ENCODE measurements at regions not wholly inside any gene's neighbourhood (a gene's known extent, or its start where the extent isn't known, plus 50 kb on each side); places are given as distances from the start of the nearest gene placed in this dataset.

- DNase-seq (ENCODE audit: low spot score), result no peak
These were observed 219.0 kb downstream of the SPTSSA start for GRCh38 chr14:34243001-34243400.

GRCh38 chr14:34241185-34241711 lies 220.8 kb downstream of the SPTSSA start:
- no peak for DNase-seq (ENCODE audit: low spot score)

- no peak for DNase-seq (ENCODE audit: low spot score)
These were observed 223.4 kb downstream of the SPTSSA start for GRCh38 chr14:34238610-34239009.

- no peak for DNase-seq (ENCODE audit: low spot score)
These were observed 224.4 kb downstream of the SPTSSA start for GRCh38 chr14:34237677-34238076.

- no peak for DNase-seq (ENCODE audit: low spot score)
These were observed 225.0 kb downstream of the SPTSSA start for GRCh38 chr14:34237081-34237480.

- DNase-seq (ENCODE audit: low spot score), result no peak
These were observed 226.3 kb downstream of the SPTSSA start for GRCh38 chr14:34235643-34236300.

GRCh38 chr14:34234258-34234657 lies 227.8 kb downstream of the SPTSSA start:
- DNase-seq (ENCODE audit: low spot score), result no peak

GRCh38 chr14:34233619-34234018 lies 228.4 kb downstream of the SPTSSA start:
- no peak for DNase-seq (ENCODE audit: low spot score)

- peak; percentile 20 for DNase-seq (ENCODE audit: low spot score)
These were observed 229.2 kb downstream of the SPTSSA start for GRCh38 chr14:34232790-34233189.

- DNase-seq (ENCODE audit: low spot score), result no peak
These were observed 230.4 kb downstream of the SPTSSA start for GRCh38 chr14:34231626-34232025.

GRCh38 chr14:34229140-34229539 lies 232.9 kb downstream of the SPTSSA start:
- DNase-seq (ENCODE audit: low spot score), result no peak

- no peak for DNase-seq (ENCODE audit: low spot score)
These were observed 233.4 kb downstream of the SPTSSA start for GRCh38 chr14:34228650-34228976.

- peak; percentile 49 for DNase-seq (ENCODE audit: low spot score)
These were observed 234.0 kb downstream of the SPTSSA start for GRCh38 chr14:34227834-34228649.

GRCh38 chr14:34224221-34224620 lies 237.8 kb downstream of the SPTSSA start:
- DNase-seq (ENCODE audit: low spot score), result no peak

- no peak for DNase-seq (ENCODE audit: low spot score)
These were observed 238.5 kb downstream of the SPTSSA start for GRCh38 chr14:34223373-34224148.

- DNase-seq (ENCODE audit: low spot score), result no peak
These were observed 239.2 kb downstream of the SPTSSA start for GRCh38 chr14:34222867-34223266.

- no peak for DNase-seq (ENCODE audit: low spot score)
These were observed 239.9 kb downstream of the SPTSSA start for GRCh38 chr14:34222122-34222521.

- no peak for DNase-seq (ENCODE audit: low spot score)
These were observed 241.1 kb downstream of the SPTSSA start for GRCh38 chr14:34220921-34221320.

GRCh38 chr14:34220378-34220706 lies 241.7 kb downstream of the SPTSSA start:
- no peak for DNase-seq (ENCODE audit: low spot score)

GRCh38 chr14:34219661-34220377 lies 242.2 kb downstream of the SPTSSA start:
- DNase-seq (ENCODE audit: low spot score), result no peak

- no peak for DNase-seq (ENCODE audit: low spot score)
These were observed 243.2 kb downstream of the SPTSSA start for GRCh38 chr14:34218881-34219280.

GRCh38 chr14:34214961-34215360 lies 247.1 kb downstream of the SPTSSA start:
- DNase-seq (ENCODE audit: low spot score), result no peak

Measured in LoVo (cell line).